Kidney tubule cell (primary cell): ENCODE measurements at regions not wholly inside any gene's neighbourhood (a gene's known extent, or its start where the extent isn't known, plus 50 kb on each side); places are given as distances from the start of the nearest gene placed in this dataset.
A peak's percentile ranks its signal among the peaks of the same experiment; 100 is the strongest.

Source experiments
- DNase-seq: peaks from one replicate; pipeline ENCODE4 v3.0.0-alpha.2; 2018; ENCODE audit warnings: low spot score

- no peak for DNase-seq
These were observed 56.0 kb downstream of the PLK2 start for GRCh38 chr5:58403822-58404433.

- DNase-seq: no peak
These were observed 58.2 kb downstream of the PLK2 start for GRCh38 chr5:58401701-58402100.

GRCh38 chr5:58400737-58401136 lies 59.1 kb downstream of the PLK2 start:
- DNase-seq: no peak

- no peak for DNase-seq
These were observed 59.9 kb downstream of the PLK2 start for GRCh38 chr5:58399951-58400350.

GRCh38 chr5:58394339-58394738 lies 65.5 kb downstream of the PLK2 start:
- DNase-seq: no peak

GRCh38 chr5:58393716-58394115 lies 66.2 kb downstream of the PLK2 start:
- no peak for DNase-seq

GRCh38 chr5:58392496-58392895 lies 67.4 kb downstream of the PLK2 start:
- DNase-seq: no peak

GRCh38 chr5:58383448-58383847 lies 76.4 kb downstream of the PLK2 start:
- no peak for DNase-seq

GRCh38 chr5:58382131-58382534 lies 77.8 kb downstream of the PLK2 start:
- DNase-seq: no peak

GRCh38 chr5:58381566-58381965 lies 78.3 kb downstream of the PLK2 start:
- DNase-seq: no peak

GRCh38 chr5:58380655-58381054 lies 79.2 kb downstream of the PLK2 start:
- DNase-seq: no peak

GRCh38 chr5:58378613-58379390 lies 81.1 kb downstream of the PLK2 start:
- DNase-seq: no peak

GRCh38 chr5:58370606-58371005 lies 89.3 kb downstream of the PLK2 start:
- no peak for DNase-seq

- DNase-seq: no peak
These were observed 90.2 kb downstream of the PLK2 start for GRCh38 chr5:58369513-58370190.

- DNase-seq: peak; percentile 47
These were observed 93.4 kb downstream of the PLK2 start for GRCh38 chr5:58366461-58366860.

GRCh38 chr5:58365791-58366190 lies 94.1 kb downstream of the PLK2 start:
- no peak for DNase-seq

- DNase-seq: no peak
These were observed 96.2 kb downstream of the PLK2 start for GRCh38 chr5:58363461-58364249.

GRCh38 chr5:58362135-58362534 lies 97.8 kb downstream of the PLK2 start:
- no peak for DNase-seq

GRCh38 chr5:58360794-58361193 lies 99.1 kb downstream of the PLK2 start:
- no peak for DNase-seq

GRCh38 chr5:58359981-58360380 lies 99.9 kb downstream of the PLK2 start:
- DNase-seq: no peak

- no peak for DNase-seq
These were observed 101.2 kb downstream of the PLK2 start for GRCh38 chr5:58358501-58359178.
